Prostate gland (tissue), 2 donors: ENCODE measurements at regions not wholly inside any gene's neighbourhood (a gene's known extent, or its start where the extent isn't known, plus 50 kb on each side); places are given as distances from the start of the nearest gene placed in this dataset.

Source experiments
- DNase-seq: peaks from one replicate; pipeline ENCODE4 v3.0.0-alpha.2; 2019; ENCODE audit warnings: low spot score
- H3K27ac ChIP-seq, 2 donors: fragments of 200-600 bp; sonication (generic); 2 replicates each; pipeline ENCODE4 v1.5.1; 2017 to 2019
- H3K27me3 ChIP-seq: fragments of 200-600 bp; sonication (generic); replicated peaks from 2 replicates; pipeline ENCODE4 v1.5.1; 2019; ENCODE audit not compliant: insufficient read depth
- H3K36me3 ChIP-seq, 2 donors: fragments of 200-600 bp; sonication (generic); 1 replicate in 1 of 2; 2 replicates in 1 of 2; pipeline versions ENCODE4 v1.5.1 to v1.8.1; 2017 to 2019
- H3K4me1 ChIP-seq: fragments of 200-600 bp; sonication (generic); replicated peaks from 2 replicates; pipeline ENCODE4 v1.5.1; 2019
- H3K4me3 ChIP-seq, 2 donors: fragments of 200-600 bp; sonication (generic); 2 replicates each; pipeline ENCODE4 v1.5.1; 2017 to 2019
- H3K9me3 ChIP-seq: fragments of 200-600 bp; sonication (generic); 2 replicates; pipeline ENCODE4 v1.5.1; 2017
- CTCF ChIP-seq, 4 experiments: fragments of 200-600 bp in 2 of 4; fragments of 450-650 bp in 2 of 4; sonication (generic) in 2 of 4; IDR thresholded peaks; 1 replicate in 3 of 4; 2 replicates in 1 of 4; pipeline ENCODE4 v1.5.1; 2016 to 2019; ENCODE audit warnings: antibody characterized with exemption in 4 of 4, mild to moderate bottlenecking in 2 of 4, moderate library complexity in 2 of 4
- POLR2A ChIP-seq: fragments of 450-650 bp; IDR thresholded peaks from one replicate; pipeline ENCODE4 v1.6.1; 2016; ENCODE audit warnings: antibody characterized with exemption, mild to moderate bottlenecking
- POLR2AphosphoS5 ChIP-seq: sonication (generic); formaldehyde crosslinking; IDR thresholded peaks from one replicate; pipeline ENCODE4 v1.6.1; 2017; ENCODE audit warnings: antibody characterized with exemption
- WGBS: methylation state at CpG from one replicate; pipeline ENCODE4 v1.1.5; 2018; 5-methylcytosine and 5-hydroxymethylcytosine counted together
- intact Hi-C: fragments of 100-400 bp; cut with DNase I; formaldehyde crosslinking; loops from one replicate; pipeline ENCODE4 v1.14.2; 2022

DNA sequence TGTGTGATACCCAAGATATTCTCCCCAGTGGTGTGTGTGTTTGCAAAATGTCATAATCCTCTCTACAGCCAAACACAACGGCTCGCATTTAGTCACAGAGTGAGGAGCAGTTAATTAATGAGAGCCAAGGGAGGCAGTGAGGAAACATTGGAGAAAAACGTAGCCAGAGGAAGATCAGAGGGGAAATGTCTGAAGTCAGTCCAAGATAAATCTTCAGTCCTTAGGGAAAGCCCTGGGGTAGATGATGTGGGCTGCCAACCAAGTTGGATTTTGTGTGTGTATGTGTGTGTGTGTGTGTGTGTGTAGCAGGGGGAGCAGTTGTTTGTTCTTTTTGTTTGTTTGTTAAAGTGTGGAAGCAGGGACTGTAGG lies 201.0 kb upstream of the PTBP2 start:
- Histone ChIP-seq H3K27ac (no peak overlapping the region), H3K9me3 (no peaks in the 10 kb centered on the region), H3K27me3 (no peaks in the 10 kb centered on the region), H3K4me3 (no peak overlapping the region), H3K36me3 (no peaks in the 10 kb centered on the region), H3K4me1 (no peaks in the 10 kb centered on the region)
- WGBS: 4% methylated on average over 3 of the region's 3 CpGs
- no peak for TF ChIP-seq POLR2A
- no peak for TF ChIP-seq POLR2AphosphoS5
- no peak for TF ChIP-seq CTCF (IDR thresholded peaks at IDR 0.05)
- no peak for DNase-seq
- intact Hi-C loops: no loop called here

GRCh38 chr1:96521010-96521409 lies 200.6 kb upstream of the PTBP2 start:
- H3K27ac ChIP-seq: no peak overlapping the region
- TF ChIP-seq POLR2AphosphoS5 (no peak), POLR2A (no peak), CTCF (IDR thresholded peaks at IDR 0.05) (no peak)
- WGBS: 34% methylated on average over 6 of the region's 6 CpGs
- H3K36me3 ChIP-seq: no peaks in the 10 kb centered on the region
- H3K4me3 ChIP-seq: no peak overlapping the region
- intact Hi-C loops: no loop called here
- no peak for DNase-seq
- H3K27me3 ChIP-seq: no peaks in the 10 kb centered on the region
- H3K4me1 ChIP-seq: no peaks in the 10 kb centered on the region
- H3K9me3 ChIP-seq: no peaks in the 10 kb centered on the region

DNA sequence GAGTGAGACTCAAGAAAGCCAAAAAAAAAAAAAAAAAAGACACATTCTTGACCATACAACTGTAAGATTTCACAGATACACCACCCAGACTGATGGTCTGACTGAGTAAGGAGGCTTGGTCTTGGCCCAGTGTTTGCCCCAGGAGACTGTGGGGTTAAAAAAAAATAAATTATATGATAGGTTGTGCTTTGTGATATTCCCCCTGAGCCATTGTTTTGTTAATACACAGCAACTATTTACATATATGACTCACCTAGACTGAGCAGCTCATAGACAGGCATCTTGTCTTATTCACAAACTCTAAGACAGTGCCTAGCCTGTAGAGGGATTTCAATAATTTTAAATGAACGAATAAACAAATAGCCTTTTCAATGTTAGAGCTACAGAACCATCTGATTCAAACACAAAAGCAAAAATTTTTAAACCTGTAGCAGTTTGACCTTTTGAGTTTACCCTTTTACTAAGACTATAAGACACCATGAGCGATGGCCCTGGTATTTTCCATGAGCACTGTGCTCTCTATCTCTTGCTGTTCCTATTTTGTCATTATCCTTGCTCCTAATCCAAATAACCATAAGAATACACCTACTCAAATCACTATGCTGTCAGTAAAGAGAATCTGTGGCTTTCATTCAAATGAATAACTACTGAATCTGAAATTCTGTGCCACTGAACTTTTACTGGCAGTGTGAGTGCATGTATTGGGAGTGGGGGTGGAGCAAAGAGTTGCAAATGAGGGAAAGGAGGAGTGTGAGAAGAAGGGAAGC lies 199.4 kb upstream of the PTBP2 start:
- intact Hi-C loops: no loop called here
- DNase-seq: no peak
- Histone ChIP-seq H3K36me3 (no peaks in the 10 kb centered on the region), H3K4me1 (no peaks in the 10 kb centered on the region), H3K4me3 (no peak overlapping the region), H3K27me3 (no peaks in the 10 kb centered on the region), H3K27ac (no peak overlapping the region), H3K9me3 (no peaks in the 10 kb centered on the region)
- WGBS: 93% methylated on average over 2 of the region's 2 CpGs
- TF ChIP-seq POLR2AphosphoS5: no peak
- no peak for TF ChIP-seq CTCF (IDR thresholded peaks at IDR 0.05)
- TF ChIP-seq POLR2A: no peak

GRCh38 chr1:96522927-96523326 lies 198.7 kb upstream of the PTBP2 start:
- intact Hi-C loops: no loop called here
- Histone ChIP-seq H3K36me3 (no peaks in the 10 kb centered on the region), H3K27ac (no peak overlapping the region), H3K4me3 (no peak overlapping the region), H3K27me3 (no peaks in the 10 kb centered on the region), H3K9me3 (no peaks in the 10 kb centered on the region), H3K4me1 (no peaks in the 10 kb centered on the region)
- no peak for DNase-seq
- 100% methylated on average over 1 of the region's 1 CpG for WGBS
- no peak for TF ChIP-seq POLR2A
- no peak for TF ChIP-seq POLR2AphosphoS5
- no peak for TF ChIP-seq CTCF (IDR thresholded peaks at IDR 0.05)

DNA sequence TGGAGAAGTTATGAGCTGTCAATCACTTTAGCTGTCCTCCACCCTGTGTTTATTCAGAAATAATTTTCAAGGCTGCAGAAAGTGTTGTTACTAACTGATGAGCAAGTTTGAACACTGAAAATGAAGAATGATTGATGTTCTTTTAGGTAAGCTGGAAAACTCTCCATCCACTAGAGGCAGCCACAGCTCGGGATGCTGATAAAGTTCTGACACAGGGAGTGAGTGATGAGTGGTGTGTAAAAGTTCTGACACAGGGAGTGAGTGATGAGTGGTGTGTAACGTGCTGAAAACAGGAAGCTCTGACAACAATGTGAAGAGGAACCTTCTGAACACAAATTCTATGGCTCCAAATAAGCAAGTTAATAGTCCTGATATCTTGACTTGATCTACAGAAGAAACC lies 197.5 kb upstream of the PTBP2 start:
- no peak overlapping the region for H3K4me3 ChIP-seq
- 72% methylated on average over 2 of the region's 2 CpGs for WGBS
- intact Hi-C loops: no loop called here
- DNase-seq: no peak
- no peak overlapping the region for H3K27ac ChIP-seq
- TF ChIP-seq POLR2A (no peak), CTCF (IDR thresholded peaks at IDR 0.05) (no peak), POLR2AphosphoS5 (no peak)
- H3K4me1 ChIP-seq: no peaks in the 10 kb centered on the region
- H3K36me3 ChIP-seq: no peaks in the 10 kb centered on the region
- no peaks in the 10 kb centered on the region for H3K27me3 ChIP-seq
- H3K9me3 ChIP-seq: no peaks in the 10 kb centered on the region
